ENCODE measurements at regions not wholly inside any gene's neighbourhood (a gene's known extent, or its start where the extent isn't known, plus 50 kb on each side); places are given as distances from the start of the nearest gene placed in this dataset.

DNA sequence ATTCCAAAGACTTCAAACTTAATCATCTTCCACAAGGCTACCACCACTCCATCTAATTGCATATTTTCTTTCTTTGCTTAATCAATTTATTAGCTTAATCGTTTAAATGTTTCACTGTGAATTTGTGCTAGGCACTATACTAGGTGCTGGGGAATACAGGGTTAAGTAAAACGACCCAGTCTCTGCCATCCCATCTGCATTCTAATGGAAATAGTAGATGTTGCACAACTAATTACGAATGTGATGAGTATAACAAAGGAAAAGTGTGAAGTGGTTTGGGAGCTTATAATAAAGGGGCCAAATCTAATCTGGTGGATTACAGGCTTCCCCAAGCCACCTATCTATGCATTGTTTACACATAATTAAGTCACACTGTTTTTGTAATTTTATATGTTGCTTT, 147.1 kb downstream of the FAM181B start:
- Histone ChIP-seq H3K36me3 (ENCODE audit: control insufficient read depth, low read length) (no peaks in the 10 kb centered on the region), H3K9me2 (replicated peaks; ENCODE audit: control insufficient read depth, low read length) (no peaks in the 10 kb centered on the region), H3K9me3 (ENCODE audit: control insufficient read depth, insufficient read depth, low read length) (no peaks in the 10 kb centered on the region), H4K20me1 (ENCODE audit: control insufficient read depth, insufficient read depth, low read depth, low read length) (no peaks in the 10 kb centered on the region), H3K4me3 (ENCODE audit: low read length) (no peak overlapping the region), H3K79me2 (ENCODE audit: control insufficient read depth, low read length) (no peaks in the 10 kb centered on the region), H3K4me2 (ENCODE audit: low read length) (no peak overlapping the region), H3F3A (ENCODE audit: control insufficient read depth, insufficient read depth) (no peaks in the 10 kb centered on the region), H3K27me3 (ENCODE audit: control insufficient read depth, low read length) (no peaks in the 10 kb centered on the region), H3K27ac (ENCODE audit: low read depth, low read length) (no peak overlapping the region), H3K4me1 (ENCODE audit: control insufficient read depth, low read length) (no peaks in the 10 kb centered on the region)
- TF ChIP-seq EZH2phosphoT487 (IDR thresholded peaks at IDR 0.05; ENCODE audit: borderline replicate concordance, low read length) (no peak), CTCF (IDR thresholded peaks at IDR 0.05; ENCODE audit: low read depth, low read length, poor library complexity, severe bottlenecking) (no peak)

DNA sequence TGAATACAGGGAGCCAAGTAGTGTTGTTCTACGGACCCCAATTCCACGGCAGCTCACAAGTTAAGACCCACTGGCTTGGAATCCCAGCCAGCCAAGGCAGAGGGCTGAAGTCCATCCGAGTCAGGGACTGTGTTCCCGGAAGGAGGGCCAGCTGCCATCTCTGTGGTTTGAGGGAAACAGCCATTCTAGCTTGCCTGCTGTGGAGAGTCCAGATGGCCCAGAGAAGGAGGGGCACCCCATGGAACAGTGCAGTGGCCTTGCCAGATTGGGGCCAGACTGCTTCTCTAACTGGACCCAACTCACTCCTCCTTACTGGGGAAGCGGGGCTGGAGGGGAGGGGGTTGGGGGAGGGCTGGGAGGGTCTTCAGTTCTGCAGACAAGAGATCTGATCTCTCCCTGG, 156.4 kb downstream of the FAM181B start:
- Histone ChIP-seq H3K27me3 (ENCODE audit: control insufficient read depth, low read length) (no peaks in the 10 kb centered on the region), H3K9me2 (replicated peaks; ENCODE audit: control insufficient read depth, low read length) (no peaks in the 10 kb centered on the region), H3K4me2 (ENCODE audit: low read length) (no peak overlapping the region), H3K27ac (ENCODE audit: low read depth, low read length) (no peak overlapping the region), H3K9me3 (ENCODE audit: control insufficient read depth, insufficient read depth, low read length) (no peaks in the 10 kb centered on the region), H3F3A (ENCODE audit: control insufficient read depth, insufficient read depth) (no peaks in the 10 kb centered on the region), H3K36me3 (ENCODE audit: control insufficient read depth, low read length) (no peaks in the 10 kb centered on the region), H3K4me3 (ENCODE audit: low read length) (no peak overlapping the region), H3K4me1 (ENCODE audit: control insufficient read depth, low read length) (no peaks in the 10 kb centered on the region), H3K79me2 (ENCODE audit: control insufficient read depth, low read length) (no peaks in the 10 kb centered on the region), H4K20me1 (ENCODE audit: control insufficient read depth, insufficient read depth, low read depth, low read length) (no peaks in the 10 kb centered on the region)
- no peak for TF ChIP-seq EZH2phosphoT487 (IDR thresholded peaks at IDR 0.05; ENCODE audit: borderline replicate concordance, low read length)
- TF ChIP-seq CTCF (IDR thresholded peaks at IDR 0.05; ENCODE audit: low read depth, low read length, poor library complexity, severe bottlenecking), result no peak

- H3K9me3 ChIP-seq (ENCODE audit: control insufficient read depth, insufficient read depth, low read length), result no peaks in the 10 kb centered on the region
- H3K27me3 ChIP-seq (ENCODE audit: control insufficient read depth, low read length), result no peaks in the 10 kb centered on the region
- H3K4me1 ChIP-seq (ENCODE audit: control insufficient read depth, low read length), result peaks cover 52% of the 10 kb centered on the region
- H3K27ac ChIP-seq (ENCODE audit: low read depth, low read length), result no peak overlapping the region
- no peaks in the 10 kb centered on the region for H3K79me2 ChIP-seq (ENCODE audit: control insufficient read depth, low read length)
- no peaks in the 10 kb centered on the region for H3F3A ChIP-seq (ENCODE audit: control insufficient read depth, insufficient read depth)
- H3K9me2 ChIP-seq (replicated peaks; ENCODE audit: control insufficient read depth, low read length), result no peaks in the 10 kb centered on the region
- TF ChIP-seq EZH2phosphoT487 (IDR thresholded peaks at IDR 0.05; ENCODE audit: borderline replicate concordance, low read length) (no peak), CTCF (IDR thresholded peaks at IDR 0.05; ENCODE audit: low read depth, low read length, poor library complexity, severe bottlenecking) (no peak)
- no peak overlapping the region for H3K4me2 ChIP-seq (ENCODE audit: low read length)
- H4K20me1 ChIP-seq (ENCODE audit: control insufficient read depth, insufficient read depth, low read depth, low read length), result no peaks in the 10 kb centered on the region
- no peak overlapping the region for H3K4me3 ChIP-seq (ENCODE audit: low read length)
- no peaks in the 10 kb centered on the region for H3K36me3 ChIP-seq (ENCODE audit: control insufficient read depth, low read length)
These were observed 172.8 kb downstream of the FAM181B start for GRCh38 chr11:82560836-82561235.

DNA sequence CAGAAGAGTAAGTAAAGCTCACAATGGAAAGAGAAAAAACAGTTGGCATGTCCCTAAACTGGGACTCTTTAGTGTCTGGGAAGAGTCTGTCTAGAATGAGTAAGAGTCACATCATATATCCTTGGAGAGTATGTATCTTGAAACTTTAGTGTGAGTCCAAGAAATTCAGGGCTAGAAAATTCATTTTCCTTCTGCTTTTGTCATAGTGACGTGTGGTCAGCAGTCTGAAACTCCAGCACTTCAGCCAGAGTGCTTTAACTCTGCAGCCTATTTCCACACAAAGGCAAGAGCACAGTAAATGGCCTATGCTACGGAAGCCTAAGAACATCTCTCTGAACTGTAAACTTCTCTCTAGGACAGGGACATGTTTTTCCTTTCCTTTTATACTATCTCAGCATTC, 174.1 kb downstream of the FAM181B start:
- Histone ChIP-seq H3K4me2 (ENCODE audit: low read length) (0 out of 2 replicates have a peak overlapping the region, but pooled peaks have one; percentile 15), H3K9me2 (replicated peaks; ENCODE audit: control insufficient read depth, low read length) (no peaks in the 10 kb centered on the region), H3K4me3 (ENCODE audit: low read length) (no peak overlapping the region), H3K27ac (ENCODE audit: low read depth, low read length) (no peak overlapping the region), H3K4me1 (ENCODE audit: control insufficient read depth, low read length) (peaks cover 44% of the 10 kb centered on the region), H3K9me3 (ENCODE audit: control insufficient read depth, insufficient read depth, low read length) (no peaks in the 10 kb centered on the region), H3F3A (ENCODE audit: control insufficient read depth, insufficient read depth) (no peaks in the 10 kb centered on the region), H3K36me3 (ENCODE audit: control insufficient read depth, low read length) (no peaks in the 10 kb centered on the region), H3K27me3 (ENCODE audit: control insufficient read depth, low read length) (no peaks in the 10 kb centered on the region), H4K20me1 (ENCODE audit: control insufficient read depth, insufficient read depth, low read depth, low read length) (no peaks in the 10 kb centered on the region), H3K79me2 (ENCODE audit: control insufficient read depth, low read length) (no peaks in the 10 kb centered on the region)
- TF ChIP-seq CTCF (IDR thresholded peaks at IDR 0.05; ENCODE audit: low read depth, low read length, poor library complexity, severe bottlenecking), result no peak
